GM04503 (cell line): ENCODE measurements at regions not wholly inside any gene's neighbourhood (a gene's known extent, or its start where the extent isn't known, plus 50 kb on each side); places are given as distances from the start of the nearest gene placed in this dataset.
A peak's percentile ranks its signal among the peaks of the same experiment; 100 is the strongest.

Experiments used
- DNase-seq: peaks from one replicate; pipeline ENCODE4 v3.0.0-alpha.2; 2012; ENCODE audit warnings: low read depth

DNA sequence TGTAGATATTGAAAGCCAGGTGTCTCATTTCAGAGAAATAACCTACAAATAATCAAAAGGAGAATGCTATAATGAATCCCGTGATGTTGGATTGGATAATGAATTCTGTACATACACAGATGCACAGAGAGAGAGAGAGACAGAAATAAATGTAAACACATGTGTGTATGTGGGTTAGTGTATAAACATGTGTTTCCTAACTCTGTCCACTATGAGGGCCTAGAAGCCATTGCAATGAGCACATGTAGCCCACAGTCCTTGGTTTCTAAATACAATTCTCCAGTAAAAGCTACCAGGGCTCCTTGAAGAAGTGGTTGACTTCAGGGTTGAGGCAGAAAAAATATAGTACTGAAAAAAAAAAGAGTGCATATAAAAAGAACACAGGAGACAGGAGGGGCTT lies 109.5 kb downstream of the INHBB start:
- DNase-seq: no peak

DNA sequence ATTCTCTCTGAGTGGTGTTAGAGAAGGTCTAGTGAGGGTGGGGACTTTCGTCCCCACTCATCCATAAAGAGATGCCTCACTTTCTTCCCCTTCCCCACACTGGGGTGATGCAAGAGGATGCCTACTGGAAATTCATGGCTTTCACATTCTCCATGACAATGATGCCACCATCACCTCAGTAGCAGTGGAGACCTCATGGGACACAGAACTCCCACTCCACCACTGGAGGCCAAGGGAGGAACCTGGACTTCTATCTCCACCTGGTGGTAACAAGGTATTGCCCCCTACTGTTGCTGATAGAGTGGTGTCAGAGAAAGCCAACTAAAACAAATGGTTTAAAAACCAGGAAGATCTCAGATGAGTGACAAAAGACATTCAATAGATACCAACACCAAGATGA lies 110.9 kb downstream of the INHBB start:
- no peak for DNase-seq

DNA sequence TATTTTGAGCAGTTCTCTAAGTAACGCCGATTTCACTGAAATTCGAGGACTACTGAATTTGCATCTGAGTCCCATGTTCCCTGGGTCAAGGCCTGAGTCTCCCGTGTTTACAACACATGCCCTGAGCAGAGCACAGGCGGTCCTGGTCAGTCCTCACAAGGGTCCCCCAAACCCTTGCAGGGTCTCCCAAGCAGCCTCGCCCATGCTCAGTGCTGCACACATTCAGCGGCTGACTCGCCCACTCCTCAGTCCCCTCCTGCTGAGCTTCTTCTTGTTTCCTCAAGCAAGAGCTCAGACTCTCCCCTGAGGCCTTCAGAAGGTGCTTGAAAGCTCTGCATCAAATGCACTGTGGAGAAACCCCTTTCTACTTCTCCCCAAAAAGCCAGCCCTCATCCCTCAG lies 114.6 kb downstream of the INHBB start:
- no peak for DNase-seq

DNA sequence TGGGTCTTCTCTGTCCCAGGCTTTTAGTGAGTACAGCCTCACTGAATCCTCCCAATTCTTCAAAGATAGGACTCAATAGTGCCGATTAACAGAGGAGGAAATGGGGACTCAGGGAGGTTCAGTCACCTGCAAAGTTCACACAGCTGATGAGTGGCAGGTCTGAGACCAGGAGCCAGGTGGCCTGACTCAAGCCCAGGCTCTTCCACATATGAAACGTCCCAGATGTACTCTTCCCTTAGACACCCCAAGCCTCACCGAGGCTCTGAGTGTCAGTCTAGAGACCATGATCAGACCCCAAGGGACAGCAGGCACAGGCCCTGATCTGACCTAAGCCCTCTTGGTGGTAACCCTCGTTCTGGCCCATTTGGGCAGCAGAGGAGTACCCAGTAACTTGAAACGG lies 115.2 kb downstream of the INHBB start:
- no peak for DNase-seq

DNA sequence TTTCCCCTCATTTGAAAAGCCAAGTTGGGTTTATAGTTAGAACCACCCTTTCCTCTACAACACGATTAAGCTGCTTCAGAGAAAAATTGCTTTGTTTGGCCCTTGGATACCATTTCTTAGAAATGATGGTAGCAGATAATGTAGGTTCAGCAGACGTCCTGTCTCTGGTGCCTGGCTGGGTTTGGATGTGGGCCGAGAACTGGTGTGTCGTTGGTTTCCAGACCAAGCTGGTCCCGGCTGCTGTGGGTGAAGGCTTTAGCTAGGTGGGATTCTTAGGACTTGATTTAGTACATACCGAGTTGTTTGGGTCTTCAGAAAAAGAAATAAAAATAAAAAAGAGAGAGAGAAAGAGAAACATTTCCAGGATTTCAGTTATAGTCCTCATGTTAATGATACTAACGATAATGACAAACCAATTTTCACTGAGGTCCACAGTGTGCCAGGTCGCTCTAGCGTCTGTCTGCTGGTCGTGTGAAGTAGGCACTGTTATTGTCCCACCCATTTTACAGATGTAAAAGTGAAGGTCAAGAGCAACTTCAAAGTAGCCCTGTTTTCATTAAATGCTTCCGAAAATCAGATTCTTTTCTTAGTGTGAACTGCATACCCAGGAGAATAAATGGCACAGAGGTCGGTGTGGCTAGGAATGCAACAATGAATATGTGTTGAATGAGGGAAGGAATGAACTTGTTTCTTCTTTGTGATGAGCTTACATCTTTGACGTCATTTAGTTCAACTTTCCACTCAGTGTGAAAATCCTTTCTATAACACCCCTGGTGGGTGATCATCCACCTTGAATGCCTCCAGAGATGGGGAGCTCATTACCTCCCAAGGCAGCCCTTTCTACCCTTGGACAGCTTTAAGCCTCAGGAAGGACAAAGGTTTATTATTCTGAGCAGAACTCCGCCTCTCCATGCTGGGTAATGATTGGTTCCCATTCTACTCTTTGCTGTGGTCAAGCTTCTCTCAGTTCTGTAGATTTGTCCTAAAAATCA lies 115.9 kb downstream of the INHBB start:
- DNase-seq: no peak

DNA sequence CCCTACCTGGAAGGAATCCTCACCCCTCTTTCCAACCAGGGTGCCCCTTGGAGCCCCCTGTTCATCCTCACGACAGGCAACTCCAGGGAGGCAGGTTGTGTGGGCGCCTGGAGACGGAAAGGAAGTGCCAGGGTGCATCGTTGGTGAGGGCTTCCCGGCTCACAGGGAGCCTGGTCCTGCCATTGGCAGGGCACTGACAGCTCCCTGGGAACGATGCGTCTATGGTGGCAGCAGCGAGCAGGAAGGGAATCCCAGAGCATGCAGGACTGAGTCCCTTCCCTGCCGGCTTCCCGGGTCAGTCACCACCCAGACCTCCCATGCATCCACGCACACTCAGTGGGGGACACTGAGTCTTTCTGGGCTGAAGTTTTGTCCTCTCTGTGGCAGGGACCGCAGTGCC lies 117.6 kb downstream of the INHBB start:
- no peak for DNase-seq

DNA sequence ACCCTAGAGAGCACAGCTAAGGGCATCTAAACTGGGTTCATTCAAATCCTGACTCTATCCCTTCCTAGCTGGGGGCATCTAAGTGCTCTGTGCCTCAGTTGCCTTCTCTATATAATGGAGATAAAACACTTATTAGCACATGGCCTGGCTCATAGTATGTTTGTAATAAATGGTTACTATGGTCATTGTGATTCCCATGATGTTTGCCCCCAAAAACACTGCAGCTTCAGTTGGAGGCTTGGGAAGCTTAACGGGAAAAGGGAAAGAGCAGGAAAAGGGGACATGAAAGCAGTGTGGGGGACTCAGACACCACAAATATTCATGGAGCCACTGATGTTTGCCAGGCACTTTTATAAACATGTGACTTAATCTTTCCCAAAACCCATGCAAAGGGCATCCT lies 118.1 kb downstream of the INHBB start:
- DNase-seq: no peak

DNA sequence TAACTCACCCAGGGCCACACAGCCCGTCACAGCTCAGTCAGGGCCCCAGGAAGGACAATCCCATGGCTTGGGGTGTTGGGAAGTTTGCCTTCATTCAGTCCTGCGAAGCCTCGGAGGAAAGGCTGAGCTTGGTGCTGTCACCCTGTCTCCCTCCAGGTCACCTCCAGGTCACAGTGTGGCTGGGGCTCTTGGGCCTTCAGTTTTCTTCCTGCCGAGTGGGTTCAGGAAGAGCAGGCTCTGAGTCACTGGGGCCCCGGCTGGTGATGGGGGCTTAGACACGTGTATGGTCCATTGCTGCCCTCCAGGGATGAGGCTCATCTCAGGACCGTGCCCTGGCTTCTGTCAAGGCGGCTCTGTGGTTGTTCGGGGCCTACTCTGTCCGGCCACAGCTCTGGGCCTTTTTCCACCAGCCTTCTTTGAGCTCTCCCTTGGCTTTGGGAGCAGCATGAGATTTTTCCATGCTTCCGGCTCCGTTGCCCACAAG lies 118.6 kb downstream of the INHBB start:
- DNase-seq: no peak

DNA sequence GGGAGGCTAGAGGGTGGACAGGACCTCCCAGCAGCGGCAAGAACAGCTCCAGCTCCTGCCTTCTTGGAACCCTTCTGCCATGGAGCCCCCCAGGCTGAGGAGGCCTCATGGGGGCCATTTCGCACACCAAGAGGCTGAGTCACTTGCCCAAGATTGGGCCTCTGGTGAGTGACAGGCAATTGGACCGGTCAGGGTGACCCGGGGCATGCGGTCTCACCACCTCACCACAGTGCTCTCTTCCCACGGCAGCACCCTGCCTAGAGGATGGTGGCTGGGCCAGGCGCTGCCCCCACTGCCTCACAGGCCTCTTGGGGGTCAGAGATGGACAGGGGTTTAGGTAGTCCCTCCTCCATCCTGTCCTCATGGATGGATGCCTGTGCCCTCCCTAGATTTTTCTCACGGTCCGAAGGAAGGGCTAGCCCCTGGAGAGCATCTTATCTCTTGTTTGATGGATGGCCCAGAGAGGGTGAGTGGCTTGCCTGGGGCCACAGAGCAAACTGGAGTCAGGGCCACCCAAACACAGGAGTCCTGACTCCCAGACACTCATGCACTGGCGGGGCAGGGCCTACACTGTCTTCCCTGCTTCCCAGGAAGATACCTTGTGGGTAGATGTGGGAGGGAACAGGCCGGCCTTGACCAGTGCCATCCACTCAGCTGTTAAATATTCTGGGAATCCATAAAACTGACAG lies 119.2 kb downstream of the INHBB start:
- DNase-seq: no peak

DNA sequence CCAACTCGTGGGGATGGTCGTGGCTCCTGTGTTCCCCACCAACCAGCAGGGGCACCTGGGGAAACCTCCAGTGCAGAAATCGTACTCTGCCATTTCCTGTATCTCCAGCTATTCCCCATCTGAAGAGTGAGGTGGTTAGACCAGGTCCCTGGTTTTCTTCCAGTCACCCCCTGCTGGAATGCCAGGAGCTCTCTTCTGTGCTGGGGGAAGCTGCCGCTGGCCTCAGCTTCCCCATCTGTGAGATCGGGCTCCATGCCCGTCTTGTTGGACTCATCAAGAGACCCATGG lies 119.7 kb downstream of the INHBB start:
- no peak for DNase-seq

DNA sequence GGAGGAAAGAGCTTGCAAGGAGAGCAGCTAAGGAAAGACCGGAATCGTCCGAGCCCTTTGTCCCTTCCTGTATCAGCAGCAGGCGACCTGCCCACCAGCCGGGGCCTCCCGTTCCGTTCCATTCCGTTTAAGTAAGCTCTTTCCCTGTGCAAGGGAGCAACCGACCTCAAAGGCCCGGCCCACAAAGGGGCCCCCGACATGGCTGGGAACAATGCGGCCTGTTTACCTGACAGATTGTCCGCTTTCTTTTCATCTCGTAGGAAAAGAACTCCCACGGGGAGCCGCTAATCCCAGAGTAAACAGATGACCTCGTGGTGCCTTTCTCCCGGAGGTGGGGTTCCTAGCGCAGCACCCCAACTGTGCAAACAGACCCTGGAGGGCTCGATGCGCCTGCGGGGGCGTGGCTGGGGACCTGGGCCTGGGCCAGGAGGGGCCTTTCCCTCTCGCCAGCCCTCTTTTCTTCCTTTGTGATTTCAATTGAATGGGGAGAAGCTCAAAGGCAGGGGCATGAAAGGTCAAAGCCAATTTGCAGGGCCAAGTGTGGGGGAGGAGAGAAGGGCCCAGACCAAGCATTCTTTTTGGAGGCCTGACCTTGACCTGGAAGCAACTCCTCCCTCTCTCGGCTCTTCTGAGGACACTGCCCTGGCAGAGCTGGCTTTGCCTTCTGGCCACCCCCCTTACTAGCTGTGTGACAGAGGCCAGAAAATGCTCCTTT lies 120.2 kb downstream of the INHBB start:
- no peak for DNase-seq

DNA sequence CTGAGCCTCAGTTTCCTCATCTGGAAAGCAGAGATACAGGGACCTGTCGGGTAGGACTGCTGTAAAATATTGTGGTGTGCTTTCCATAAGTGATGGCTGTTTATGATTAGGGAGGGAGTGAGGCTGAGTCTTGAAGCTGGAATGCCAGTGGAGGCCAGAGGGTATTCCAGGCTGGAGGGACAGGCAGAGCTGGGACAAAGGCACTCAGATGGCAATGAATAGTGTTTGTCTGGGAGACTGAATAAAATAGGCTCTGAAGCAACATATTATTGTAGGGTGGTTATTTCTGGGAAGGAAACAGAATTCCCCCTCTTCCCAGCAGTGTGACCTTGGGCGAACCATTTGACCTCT lies 120.7 kb downstream of the INHBB start:
- no peak for DNase-seq

DNA sequence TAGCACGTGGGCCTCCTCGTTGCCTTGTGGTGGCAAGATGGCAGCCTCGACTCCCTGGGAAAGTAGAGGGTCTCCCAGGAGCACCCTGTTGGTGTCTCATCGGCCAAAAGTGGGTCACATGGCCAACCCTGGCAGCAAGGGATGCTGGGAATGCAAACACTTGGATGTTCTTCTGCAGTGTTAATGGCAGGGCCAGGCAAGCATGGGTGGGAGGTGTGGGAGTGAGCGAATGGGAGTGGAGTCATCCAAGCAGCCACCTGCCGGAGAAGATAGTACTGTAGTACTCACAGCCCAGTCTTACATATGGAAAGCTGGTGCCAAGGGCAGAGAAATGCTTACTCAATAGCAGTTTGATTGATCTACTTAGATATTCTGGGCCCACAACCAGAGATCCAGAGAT lies 122.2 kb downstream of the INHBB start:
- no peak for DNase-seq

DNA sequence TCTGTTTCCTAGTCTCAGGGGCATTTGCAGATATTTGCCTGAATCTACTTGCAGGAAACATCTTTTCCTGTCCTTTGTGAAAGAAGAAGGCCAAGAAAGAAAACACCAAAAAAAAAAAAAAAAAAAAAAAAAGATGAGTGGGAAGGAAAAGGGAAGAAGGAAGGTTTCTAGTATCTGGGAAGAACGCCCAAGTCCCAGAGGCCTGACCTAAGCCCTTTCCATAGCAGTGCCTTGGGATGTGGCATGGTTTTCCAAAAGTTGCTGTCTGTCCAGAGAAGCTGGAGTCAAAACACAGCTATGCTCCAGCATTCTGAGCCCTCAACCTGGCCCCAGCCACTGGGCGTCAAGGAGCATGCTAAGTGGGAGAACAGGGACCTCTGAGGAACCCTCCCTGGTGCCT lies 123.5 kb downstream of the INHBB start:
- DNase-seq: peak; percentile 40

DNA sequence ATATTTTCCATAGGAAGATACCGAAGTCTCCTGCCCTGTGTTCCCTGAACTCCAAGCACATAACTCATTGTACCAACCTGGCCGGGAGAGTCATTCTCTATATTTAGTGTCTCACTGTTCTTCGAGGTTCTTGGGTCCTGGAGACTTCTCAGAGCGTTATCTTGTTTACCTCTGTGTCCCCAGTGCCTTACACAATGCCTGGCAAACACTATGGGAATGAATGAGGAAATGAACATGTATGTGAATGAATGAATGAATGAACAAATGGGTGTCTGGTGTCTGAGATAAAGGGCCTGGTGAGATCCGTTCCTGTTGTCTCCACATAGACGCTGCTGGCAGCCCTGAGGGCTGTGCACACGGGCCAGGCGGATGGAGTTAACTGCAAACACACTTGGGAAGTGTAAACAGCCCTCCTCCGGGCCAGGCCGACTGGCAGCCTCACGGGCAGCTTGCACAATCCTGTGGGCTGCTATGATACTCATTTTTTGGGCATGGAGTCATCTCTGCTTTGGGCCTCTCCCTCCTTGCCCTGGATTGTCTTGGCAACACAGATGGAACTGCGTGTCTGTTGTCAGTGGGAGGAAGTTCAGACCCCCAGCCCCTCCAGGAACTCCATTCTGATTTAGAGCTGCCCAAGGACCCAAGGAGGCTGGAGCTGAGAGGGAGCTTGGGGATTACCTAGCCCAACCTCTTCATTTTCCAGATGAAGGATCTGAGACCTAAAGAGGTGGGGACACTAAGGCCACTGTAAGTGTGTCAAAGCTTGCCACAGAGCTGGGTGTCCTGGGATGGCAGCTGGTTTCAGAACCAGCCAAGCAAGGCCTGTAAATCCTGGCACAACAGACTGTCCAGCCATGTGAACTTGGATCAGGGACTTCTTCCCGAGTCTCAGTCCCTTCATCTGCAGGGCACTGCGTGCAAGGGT lies 124.4 kb downstream of the INHBB start:
- peak; percentile 94 for DNase-seq

DNA sequence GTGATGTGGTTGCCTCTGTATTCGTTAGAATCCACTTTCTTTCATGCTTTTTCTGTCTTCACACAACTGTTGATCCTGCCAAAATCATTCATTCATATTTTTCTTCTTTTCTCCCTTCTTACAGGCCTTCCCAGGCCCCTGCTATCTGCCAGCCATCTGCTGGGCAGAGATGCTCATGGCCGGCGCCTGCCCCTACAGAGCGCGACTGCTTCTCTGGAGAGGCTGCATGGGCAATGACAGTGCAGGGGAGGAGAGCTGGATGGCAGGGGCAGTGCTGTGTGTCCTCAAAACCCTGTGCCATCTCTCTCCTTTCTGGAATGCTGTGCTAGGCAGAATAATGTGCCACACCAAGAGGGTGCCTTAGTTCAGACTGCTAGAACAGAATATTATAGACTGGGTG lies 125.2 kb downstream of the INHBB start:
- DNase-seq: no peak

DNA sequence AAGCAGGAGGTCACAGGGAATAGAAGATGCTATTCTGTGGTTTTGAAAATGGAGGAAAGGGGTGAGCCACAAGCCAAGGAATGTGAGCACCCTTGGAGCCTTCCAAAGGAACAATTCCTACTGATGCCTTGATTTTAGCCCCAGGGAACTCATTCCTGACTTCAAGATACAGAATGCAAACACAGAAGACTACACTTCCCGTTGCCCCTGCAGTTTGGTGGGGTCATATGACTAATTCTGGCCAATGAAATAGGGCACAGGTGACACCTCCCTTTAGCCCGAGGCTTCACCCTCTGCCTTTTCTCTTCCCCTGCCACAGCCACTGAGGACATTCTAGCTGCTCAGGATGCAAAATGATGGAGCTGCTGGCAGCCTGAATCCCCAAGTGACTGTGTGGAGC lies 126.1 kb downstream of the INHBB start:
- DNase-seq: no peak

DNA sequence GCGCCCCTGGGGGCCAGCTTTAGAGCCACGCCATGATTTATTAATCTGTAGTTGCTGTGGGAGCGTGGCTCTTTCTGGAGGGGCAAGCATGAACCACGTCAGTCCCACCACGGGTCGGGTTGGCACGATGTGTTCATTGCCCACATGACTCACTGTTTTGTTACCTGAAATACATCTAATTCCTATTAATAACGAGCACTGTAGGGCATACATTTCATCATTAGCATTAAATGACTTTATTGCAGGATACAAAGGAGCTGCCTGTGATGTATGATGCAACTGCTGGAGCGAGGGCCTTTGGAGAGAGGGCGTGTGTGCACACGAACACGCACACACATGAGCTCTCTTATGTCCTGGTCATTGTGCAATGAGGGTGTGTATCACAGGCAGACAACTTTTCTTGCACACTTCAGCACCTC lies 127.0 kb downstream of the INHBB start:
- no peak for DNase-seq

DNA sequence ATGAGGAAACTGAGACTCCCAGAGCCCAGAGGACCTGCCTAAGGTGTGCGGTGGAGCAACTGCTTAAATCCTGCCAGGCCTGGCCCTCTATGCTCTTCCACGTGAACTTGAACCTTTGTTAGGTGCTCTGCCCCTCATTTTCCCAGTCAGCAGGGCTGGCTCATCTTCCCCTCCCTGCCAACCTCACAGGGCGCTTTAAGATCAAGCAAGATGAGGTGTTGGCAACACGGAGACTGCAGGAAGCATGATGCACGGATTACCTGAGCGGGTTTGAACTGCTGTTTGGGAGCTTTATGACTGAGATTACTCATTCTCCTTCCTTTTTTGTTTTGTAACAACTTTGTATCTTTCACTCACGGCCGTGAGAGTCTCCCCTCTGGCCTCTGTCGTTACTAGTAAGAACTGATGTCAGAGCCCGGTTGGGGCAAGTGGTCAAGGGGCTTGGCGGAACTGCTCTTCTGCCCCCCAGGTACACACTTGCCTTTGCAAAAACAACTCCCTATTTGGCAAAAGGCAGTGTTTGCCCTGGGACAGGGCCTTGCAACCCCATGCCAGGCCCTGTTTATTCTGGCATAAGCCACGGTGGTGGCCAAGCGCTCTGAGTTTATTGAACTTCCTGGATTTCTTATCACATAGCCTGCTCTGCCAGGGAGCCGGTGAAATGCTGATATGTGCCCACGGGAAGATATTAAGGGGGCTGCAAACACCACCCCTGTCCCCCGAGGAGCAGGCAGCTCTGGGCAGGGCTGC lies 127.8 kb downstream of the INHBB start:
- DNase-seq: no peak

DNA sequence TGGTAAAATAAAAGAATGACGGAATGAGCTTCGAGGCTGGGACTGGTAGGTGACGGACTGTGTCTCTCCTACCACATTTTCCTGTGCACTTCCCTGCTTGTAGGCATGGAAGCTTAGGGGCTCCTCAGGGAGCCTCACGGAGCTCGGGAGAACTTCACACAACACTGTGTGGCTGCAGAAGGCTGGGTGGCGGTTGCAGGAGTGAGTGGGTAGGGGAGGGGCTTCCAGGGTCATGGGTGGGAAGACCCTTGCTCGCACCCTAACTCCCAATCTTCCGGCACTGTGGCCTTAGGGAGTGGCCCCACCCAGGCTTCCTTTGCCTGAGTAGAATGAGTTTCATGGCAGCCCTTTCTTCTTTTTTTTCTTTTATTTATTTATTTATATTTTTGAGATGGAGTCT lies 128.6 kb downstream of the INHBB start:
- DNase-seq: no peak

DNA sequence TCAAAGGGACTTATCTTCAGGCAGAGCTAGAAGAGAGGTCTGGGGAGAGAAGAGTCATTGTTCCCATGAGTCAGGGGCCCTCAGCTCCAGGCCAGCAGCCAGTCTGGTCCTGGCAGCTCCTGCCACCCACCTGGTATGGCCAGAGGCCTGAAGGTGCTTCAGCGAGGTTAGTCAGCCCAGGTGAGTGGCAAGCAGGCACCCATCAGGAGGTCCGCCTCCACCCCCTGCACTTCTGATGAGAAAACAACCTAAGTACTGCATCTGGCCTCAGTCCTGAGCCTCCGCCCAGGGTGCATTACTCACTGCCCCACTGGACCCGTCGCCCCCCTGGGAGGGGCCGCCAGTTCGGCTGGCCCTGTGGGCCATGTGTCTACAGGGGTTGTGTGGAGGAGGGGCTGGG lies 130.2 kb downstream of the INHBB start:
- DNase-seq: no peak
